Left hindlimb (tissue), 1 donor: ENCODE measurements at regions not wholly inside any gene's neighbourhood (a gene's known extent, or its start where the extent isn't known, plus 50 kb on each side); places are given as distances from the start of the nearest gene placed in this dataset.
A peak's percentile ranks its signal among the peaks of the same experiment; 100 is the strongest.

Source experiments
- DNase-seq: peaks from one replicate; pipeline ENCODE4 v3.0.0-alpha.2; 2018

- no peak for DNase-seq
Observed at GRCh38 chr13:43985422-43986072, 105.8 kb downstream of the LACC1 start.

DNA sequence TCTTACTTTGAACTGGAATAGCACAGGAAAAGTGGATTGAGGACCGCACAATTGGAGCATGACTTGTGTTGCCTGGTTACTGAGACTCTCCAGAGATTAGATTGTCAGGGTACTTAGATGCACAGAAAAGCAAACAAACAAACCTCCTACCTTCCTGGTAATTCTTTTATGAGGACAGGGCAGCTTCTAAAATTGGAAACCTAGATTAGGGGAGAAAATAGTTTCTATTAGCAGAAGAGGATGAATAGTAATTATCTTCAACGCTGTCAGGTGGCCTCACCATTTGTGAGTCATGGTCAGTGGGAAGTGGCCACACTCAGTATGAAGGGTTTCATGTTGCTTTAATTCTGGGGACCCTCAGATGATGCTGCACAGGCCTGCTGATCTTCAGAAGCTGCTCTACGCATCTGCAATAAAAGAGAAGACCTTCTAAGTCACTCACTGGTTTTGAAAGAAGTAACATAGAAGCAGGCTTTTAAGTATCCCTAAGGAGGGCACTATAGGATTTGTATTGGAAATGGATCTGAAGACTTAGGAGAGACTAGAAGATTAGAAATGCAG, 106.8 kb downstream of the LACC1 start:
- no peak for DNase-seq

DNA sequence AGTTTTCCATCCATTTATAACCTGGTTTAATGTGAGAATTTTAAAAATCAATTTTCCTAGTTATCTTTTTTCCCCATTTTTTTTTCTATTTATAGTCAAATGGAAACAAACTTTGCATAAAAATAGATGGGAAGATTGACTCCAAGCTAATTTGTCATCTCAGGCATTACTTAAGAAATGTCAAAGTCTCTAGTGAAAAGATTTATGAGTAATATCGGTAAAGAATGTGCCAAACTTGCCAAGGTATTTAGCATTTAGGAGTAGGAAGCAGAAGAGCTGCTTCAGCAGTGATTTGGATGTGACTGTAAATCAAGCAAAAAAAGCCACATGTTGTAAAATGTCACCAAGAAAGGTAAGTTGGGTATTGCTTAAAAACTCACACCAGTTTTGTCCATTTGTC, 108.6 kb downstream of the LACC1 start:
- DNase-seq: no peak

- no peak for DNase-seq
Observed at GRCh38 chr13:43990021-43990420, 110.3 kb downstream of the LACC1 start.

DNA sequence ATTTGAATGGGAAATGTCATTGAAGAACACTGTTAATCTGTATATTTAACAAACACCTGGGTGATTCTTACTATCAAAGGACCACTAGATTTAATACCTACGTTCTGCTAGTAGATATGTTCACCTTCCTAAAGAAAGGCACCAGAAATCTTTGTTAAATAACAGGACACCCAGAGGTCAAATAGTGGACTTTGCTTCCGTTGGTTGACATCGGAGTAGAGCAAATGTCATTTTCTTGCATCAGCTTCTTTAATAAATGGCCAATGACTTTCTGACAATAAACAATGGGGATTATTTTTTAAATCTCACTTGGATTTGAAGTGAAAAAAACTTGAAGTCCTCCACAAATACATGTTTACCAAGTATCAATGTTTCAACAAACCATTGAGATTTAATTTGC, 111.1 kb downstream of the LACC1 start:
- DNase-seq: no peak

- DNase-seq: no peak
Observed at GRCh38 chr13:43991773-43992201, 112.1 kb downstream of the LACC1 start.

DNA sequence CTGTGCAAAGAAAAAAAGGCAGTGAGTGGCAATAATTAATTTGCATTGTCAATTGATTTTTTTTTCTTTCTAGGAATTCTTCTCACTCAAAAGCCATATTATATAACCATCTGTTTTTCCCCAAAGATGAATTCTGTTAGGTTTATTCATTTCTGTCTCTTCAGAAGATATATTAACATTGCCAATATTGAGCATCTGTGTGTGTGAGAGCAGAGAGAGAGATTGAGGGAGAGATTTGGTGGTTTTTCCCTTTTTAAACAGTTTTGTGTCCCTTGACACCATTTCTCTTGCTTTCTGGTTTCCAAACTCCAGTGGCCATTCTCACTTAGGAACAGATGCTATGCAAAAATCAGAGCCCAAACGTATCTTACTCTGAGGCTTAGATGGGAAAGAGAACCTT, 112.5 kb downstream of the LACC1 start:
- DNase-seq: no peak

- DNase-seq: no peak
Observed at GRCh38 chr13:43994999-43995859, 115.5 kb downstream of the LACC1 start.

DNA sequence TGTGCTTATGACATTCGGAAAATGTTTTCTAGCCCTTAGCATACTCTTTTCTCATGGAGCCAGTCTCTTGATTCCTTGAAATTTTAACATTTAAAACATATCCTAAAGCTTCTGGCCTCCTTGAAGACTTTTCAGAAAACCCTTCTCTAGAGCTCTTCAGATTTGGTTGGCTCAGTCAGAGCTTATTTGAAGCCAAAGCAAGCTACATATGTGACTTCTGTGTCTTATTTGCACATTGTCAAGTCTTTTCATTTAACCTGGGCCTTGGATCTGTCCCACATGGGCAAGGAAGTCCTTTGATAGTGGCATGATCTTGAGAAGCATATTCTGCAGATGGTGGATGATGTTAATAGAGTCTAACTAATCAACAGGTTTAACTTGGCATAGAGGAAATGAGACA, 116.5 kb downstream of the LACC1 start:
- DNase-seq: no peak

GRCh38 chr13:44003481-44003880, 123.8 kb downstream of the LACC1 start:
- no peak for DNase-seq

DNA sequence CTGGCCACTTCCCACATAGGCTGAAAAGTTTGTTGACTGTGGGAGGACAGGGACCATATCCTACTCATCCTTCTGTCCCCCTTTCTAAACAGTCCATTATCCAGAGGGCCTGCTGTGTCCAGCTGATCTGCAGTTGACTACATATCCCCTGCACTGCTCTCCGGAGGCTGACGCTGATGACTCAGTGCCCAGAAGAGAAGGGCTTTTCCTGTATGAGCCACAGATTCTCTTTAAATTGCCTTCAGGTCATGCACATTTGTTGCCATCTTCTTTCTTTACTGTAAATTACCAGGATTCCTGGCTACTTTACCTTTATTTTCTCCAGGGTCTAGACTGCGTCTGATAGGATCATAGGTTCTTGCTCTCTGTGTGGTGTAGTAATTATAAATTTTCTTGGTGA, 125.2 kb downstream of the LACC1 start:
- DNase-seq: no peak

DNA sequence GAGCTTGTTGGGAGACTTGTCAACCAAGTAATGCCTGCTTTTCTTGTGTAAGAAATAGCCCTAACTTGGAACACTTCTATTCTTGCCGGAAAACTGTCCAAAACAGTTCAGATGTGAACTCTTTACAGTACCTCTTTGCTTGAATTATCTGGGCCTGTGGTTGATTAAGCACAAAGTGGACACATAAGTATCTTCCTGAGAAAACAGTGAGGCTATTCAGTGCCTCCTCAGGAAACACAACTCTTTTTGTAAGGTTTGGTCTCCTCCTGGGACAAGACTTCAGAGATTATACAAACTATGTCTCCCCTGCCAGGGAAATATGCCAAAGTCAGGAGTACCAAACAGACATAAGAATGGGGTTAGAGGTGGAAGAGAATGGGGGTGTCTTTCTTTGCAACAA, 127.7 kb downstream of the LACC1 start:
- DNase-seq: no peak

- DNase-seq: no peak
Observed at GRCh38 chr13:44011036-44011435, 131.3 kb downstream of the LACC1 start.

DNA sequence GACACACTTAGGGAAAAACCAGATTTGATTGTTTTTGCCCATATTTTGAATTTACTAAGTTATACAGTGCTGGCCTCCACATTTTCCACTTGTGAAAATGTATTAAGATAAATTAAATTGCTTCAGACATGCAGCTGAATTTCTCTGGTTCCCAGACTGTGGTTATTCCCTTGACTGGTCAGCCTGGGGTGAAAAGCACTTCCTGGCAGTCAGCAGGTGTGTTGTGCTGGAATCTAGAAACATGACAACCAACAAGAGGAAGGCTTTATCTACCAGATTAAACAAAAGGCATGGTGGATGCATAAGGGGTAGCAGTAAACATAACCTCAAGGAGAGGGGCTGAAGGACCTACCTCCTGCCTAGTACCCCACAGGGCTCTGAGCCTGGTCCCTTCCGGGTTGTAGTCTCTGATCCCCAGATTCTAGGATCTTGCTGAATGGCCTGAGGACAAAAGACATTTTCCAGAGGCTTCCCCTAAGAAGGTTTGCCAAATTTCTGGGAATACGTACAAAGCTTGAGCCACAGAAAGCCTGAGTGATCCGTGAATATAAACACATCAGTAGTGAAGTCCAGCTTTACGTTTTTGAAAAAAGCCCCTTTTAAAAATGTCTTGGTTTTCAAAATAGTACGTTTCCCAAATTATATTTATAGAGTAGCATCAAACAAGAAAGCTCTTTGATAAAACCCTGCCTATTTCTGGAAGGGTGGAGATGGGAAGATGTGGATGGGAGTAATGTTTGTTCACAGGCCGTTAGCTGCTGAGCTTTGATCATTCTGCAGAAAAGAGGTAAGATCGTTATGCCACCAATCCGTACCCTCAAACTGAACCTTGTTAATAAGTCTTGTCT, 133.4 kb downstream of the LACC1 start:
- no peak for DNase-seq

GRCh38 chr13:44013758-44014291, 134.1 kb downstream of the LACC1 start:
- no peak for DNase-seq

DNA sequence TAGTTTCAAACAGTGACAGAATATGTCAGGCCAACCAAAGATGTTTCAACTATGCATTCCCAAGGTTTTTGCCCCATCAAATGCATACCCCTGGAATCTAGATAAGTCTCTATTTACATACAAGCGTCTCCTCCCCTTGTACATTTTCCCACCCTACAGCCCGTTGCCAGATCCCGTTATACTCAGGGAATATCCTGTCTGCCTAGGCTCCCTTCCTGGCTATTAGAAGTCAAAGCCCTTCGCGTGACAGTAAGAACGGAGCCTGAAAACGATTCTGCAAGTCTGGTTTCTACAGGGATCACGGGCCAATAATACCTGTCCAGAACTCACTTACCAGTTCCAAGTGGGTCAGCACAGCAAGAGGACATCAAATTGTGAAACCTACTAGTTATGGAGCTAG, 134.8 kb downstream of the LACC1 start:
- no peak for DNase-seq

GRCh38 chr13:44015118-44015517, 135.4 kb downstream of the LACC1 start:
- DNase-seq: no peak

- no peak for DNase-seq
Observed at GRCh38 chr13:44015811-44016210, 136.1 kb downstream of the LACC1 start.

- DNase-seq: no peak
Observed at GRCh38 chr13:44017756-44018309, 138.1 kb downstream of the LACC1 start.

GRCh38 chr13:44019651-44020050, 139.9 kb downstream of the LACC1 start:
- DNase-seq: peak; percentile 62

GRCh38 chr13:44021422-44021821, 141.7 kb downstream of the LACC1 start:
- no peak for DNase-seq

GRCh38 chr13:44022196-44022595, 142.5 kb downstream of the LACC1 start:
- no peak for DNase-seq
